HuH-7 (cell line): ENCODE measurements at regions not wholly inside any gene's neighbourhood (a gene's known extent, or its start where the extent isn't known, plus 50 kb on each side); places are given as distances from the start of the nearest gene placed in this dataset.
"Not testable (repeated sequence)": the region's sequence is repeated elsewhere in the genome, so short reads cannot be mapped to it uniquely, and the experiment has no call there.

Source experiments
- DNase-seq: peaks from one replicate; pipeline ENCODE4 v3.0.0; 2011; ENCODE audit warnings: low spot score

DNA sequence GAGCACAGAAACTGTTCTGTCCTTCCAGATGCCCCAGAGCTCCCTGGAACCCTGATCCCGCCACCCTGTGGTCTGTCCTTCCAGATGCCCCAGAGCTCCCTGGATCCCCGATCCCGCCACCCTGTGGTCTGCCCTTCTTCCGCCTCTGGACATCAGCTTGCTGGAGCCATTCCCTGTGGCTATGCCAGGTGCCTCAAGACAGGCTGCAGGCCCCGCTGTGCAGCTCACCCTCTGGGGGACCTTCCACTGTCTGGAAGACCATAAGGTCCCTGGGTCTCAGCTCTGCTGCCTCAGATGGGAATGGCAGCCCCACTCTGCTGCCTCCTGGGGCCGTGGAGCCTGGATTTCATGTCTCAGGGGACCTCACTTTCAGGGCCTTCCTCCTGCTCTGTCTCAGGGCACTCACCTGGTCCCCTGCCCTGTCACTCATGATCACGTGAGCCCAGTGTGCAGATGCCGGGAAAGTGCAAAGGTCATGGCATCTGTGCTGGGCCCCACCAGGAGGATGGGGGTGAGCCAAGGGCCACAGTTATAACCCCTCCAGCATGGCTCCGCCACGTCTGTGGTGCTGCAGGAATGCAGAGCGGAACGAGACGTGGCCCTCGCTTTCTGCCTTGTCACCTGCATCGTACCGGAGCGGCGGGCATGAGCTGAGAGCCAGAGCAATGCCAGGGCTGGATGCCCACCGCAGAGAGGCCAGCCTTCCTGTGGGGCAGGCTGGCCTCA, 1520.7 kb downstream of the BRD1 start:
- no peak for DNase-seq

DNA sequence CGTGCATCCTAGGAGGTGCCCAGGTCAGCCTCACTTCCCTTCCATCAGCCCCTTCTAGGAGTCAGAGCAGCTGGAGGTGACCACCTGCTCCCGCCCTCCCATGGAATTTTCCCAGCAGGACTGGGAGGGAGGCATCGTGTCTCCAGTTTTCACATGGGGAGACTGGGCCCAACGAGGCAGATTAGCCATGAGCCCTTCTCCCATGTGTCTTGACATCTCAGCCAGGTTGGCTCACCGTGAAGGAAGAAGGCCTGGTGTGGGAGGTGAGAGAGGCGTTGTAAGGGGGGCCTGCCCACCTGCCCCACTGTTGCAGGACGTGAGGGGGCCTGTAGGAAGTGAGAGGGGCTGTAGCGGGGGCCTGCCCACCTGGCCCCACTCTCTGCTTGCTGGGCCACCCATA, 1521.4 kb downstream of the BRD1 start:
- no peak for DNase-seq

DNA sequence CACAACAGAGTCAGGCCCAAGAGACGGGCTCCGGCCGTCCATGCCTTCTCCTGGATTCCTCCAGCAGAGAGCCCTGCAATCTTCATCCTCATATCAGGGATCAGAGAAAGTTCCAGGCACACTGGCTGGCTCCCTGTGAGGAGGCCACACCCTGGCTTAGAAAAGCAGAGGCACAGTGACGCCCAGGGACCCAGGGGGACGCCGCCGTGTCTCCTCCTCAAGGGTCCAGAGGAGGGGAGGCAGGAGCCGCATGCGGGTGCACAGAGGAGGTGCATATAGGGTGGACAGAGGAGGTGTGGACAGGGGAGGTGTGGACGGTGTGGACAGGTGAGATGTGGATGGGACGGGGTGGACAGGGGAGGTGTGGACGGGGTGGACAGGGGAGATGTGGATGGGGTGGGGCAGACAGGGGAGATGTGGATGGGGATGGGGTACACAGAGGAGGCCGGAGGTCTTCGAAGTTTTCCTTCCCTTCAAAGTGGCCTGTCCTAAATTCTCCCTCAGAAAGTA, 1521.9 kb downstream of the BRD1 start:
- DNase-seq = no peak

DNA sequence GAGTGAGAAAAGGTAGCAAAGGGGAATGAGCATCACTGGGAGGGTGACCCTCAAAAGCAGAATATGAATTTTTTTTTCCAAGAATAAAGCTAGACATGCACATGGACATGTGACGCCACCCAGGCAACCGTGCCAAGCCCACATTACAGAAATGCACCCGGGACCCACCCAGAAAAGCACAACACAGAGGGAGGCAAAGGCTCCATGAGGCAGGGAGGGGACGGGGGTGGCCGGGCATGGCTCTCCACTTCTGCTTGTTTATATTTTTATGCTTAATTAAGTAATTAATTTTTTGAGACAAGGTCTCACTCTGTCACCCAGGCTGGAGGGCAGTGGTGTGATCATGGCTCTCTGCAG, 1524.3 kb downstream of the BRD1 start:
- DNase-seq = no peak

DNA sequence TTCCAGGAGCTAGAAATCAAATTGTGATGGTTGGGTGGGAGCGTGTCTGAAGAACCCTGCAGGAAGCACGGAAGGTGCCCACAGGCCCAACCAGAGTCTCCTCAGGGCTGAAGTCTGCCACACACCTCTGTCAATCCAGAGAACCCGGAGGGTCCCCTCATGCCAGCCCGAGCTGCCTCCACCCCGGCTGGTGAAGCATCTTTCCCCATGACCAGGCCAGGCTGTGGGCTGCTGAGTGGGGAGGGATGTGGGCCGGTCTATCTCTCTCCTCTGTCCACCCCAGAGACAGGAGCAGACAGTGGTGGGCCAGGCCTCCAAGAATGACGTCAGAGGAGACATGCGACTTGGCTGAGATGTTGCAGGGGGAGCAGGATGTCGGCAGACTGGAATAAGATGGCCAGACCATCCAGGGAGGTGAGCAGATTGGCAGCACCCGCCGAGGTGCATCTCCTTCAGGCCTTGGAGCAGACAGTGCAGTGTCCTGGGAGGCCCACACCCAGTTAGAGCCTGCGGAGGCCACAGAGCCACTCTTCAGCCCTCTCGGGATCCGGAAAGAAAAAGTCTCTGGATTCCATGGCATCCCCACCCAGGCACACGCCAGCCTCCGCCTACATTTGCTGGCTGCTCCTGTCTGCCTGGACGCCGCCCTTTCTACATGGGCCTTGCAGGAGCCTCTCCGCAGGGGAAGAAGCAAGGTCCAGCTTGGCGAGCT, 1524.9 kb downstream of the BRD1 start:
- no peak for DNase-seq

DNA sequence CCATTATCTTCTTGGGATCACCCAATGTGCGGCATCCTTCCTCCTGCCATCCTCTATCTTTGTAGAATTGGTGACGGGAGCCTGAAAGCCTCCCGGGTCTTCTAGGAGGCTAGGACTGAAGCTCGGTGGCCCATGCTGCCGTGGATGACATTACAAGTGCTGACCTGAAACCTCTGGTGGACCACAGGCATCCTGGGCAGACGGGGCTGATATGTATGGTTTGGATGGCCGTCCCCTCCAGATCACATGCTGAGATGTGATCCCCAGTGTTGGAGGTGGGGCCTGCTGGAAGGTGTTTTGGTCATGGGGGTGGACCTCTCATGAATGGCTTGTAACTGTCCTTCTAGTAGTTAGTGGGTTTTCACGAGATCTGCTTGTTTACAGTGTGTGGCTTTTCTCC, 1525.8 kb downstream of the BRD1 start:
- DNase-seq = no peak

DNA sequence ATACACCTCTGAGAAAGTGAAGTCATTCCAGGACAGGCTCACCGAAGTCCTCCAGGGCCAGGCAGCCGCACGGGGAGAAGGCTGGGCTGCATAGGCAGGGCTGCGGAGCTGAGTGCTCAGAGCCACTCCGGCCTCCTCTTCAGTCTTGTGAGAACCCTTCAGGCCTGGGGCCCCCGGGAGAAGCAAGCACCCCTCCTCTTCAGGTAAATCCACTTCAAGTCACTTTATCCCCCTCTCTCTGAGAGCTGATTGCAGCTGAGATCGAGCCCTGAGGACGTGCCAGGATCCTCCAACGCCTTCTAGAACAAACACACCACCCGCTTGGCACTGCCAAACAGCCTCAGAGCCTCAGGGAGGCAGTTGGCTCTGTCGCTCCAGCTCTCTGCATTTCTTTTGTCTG, 1526.3 kb downstream of the BRD1 start:
- no peak for DNase-seq

DNA sequence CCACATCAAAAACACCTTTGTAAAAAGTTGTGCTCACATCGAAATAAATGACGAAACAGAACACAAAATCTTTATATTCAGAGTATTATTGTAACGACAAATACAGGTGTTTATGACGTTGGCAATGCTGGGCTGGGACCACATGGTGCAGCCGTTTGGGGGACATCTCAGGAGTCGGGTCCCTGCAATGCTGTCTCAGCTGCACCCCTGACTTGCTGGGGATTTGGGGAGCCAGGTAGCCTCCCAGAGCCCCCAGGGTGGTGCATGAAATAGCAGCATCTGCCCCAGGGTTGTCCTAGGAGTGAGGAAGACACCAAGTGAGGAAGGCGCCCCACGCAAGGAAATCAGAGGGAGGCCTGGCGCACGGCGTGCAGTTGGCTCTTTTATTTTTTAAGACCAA, 1526.8 kb downstream of the BRD1 start:
- DNase-seq = no peak

DNA sequence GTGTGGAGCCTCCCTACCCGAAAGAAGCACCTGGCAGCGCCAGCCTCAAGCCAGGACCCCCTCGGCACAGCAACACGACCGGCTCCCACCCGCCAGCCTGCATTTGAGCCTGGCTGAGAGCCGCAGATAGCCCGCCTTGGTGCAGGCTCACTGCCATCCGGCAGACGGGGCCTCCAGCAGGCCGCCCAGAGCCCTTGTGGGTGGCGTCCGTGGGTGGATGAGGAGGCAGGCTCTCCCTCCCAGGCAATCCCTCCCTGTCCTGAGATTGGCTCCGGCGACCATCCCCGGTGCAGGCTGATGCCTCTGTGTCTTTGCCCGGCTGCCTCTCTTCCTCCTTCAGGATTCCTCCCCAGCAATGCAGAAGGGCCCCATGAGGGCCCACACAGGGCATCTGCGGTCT, 1527.9 kb downstream of the BRD1 start:
- no peak for DNase-seq

DNA sequence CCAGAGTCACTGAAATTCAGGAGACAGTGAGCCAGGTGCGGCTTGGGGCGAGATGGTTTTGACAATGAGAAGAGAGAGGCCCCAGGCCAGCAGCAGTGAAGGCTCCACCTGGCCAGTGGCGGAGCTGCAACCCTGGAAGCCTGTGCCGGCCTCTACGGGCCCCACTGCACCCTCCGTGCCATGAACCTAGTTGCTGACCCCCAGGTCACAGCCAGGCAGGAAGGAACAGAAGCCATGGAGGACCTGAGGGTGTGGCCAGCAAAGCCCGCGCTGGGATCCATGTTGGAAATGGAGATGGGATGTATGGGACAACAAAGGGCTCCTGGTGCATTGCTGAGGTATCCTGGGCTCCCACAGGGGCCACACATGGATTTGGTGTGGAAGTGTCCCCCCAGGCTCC, 1528.5 kb downstream of the BRD1 start:
- no peak for DNase-seq

DNA sequence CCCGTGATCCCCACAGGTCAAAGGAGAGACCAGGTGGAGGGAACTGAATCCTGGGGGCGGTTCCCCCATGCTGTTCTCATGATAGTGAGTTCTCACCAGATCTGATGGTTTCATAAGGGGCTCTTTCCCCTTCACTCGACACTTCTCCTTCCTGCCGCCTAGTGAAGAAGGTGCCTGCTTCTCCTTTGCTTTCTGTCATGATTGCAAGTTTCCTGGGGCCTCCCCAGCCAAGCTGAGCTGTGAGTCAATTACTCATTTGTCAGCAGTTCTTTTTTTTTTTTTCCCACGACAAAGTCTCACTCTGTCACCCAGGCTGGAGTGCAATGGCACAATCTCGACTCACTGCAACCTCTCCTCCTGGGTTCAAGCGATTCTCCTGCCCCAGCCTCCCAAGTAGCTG, 1530.4 kb downstream of the BRD1 start:
- DNase-seq = no peak

DNA sequence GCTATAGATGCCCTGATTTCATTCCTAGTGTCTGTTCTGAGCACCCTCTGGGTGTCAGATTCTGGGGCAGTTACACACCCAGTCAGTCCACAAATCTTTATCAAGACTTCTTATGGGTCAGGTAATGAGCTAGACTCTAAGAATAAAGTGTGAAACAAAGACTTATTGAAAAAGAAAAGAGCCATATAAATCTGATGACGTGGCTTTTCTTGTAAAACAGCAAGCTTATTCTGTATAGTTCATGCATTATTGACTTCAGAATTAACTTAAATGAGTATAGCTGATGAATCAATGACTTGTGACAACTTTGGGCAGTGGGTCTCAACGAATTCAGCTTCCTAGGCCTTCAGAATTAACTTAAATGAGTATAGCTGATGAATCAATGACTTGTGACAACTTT, 1527.5 kb downstream of the TBC1D22A start:
- not testable (repeated sequence) for DNase-seq

DNA sequence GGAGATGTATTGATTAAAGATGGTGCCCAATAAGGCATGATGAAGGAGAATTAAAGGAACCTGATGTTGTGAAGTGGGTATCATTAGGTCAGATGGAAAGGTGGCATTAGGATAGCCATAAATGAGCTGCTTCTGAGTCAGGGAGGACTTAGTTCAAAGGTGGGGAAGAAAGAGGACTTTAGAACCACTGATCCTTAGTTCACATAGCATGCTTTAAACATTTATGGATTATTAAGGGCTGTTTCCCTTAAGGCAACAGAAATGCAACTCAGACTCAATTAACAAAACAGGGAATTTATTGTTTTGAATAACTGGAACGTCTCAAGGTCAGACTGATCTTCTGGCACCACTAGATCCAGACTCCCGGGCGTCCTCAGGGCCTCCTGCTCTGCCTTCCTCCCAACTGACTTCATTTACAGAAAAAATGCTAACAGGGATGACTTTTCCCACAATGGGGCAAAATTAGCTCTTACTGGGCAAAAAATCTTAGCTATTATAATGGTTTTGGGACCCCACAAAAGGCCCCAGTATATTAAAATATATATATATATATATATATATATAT, 1526.0 kb downstream of the TBC1D22A start:
- DNase-seq = no peak

DNA sequence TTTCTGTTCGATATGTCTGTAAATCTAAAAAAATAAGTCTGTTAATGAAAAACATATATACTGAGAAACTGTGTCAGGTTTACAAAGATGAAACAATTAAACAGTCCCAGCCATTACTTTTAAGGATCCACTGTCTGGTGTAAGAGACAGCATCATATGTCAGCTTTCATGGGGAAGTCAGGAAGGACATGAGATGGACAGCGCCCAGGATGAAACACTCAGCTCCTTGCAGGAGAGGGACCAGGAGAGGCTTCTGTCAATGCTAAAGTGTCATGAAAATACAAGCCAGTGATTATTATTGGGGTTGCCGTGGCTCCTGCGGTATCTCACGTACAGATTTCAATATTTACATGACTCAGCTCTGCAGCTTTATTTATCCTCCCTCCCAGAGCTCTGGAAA, 1524.6 kb downstream of the TBC1D22A start:
- DNase-seq = no peak

DNA sequence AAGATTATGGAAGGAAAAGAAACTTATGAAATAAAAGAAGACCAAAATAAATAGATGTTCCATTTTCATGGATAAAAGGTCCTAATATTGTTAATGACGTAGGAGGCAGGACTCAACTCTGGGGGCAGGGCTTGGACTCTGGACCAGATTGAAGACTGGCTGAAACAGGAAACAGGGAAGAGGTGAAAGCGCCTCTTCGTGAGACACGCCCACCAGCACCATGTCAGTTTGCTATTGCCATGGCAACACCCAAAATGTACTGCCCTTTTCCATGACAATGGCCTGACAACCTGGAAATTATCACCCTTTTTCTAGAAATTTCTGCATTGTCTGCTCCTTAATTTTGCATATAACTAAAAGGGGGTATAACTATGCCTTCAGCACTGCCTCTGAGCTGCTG, 1522.2 kb downstream of the TBC1D22A start:
- DNase-seq = no peak

DNA sequence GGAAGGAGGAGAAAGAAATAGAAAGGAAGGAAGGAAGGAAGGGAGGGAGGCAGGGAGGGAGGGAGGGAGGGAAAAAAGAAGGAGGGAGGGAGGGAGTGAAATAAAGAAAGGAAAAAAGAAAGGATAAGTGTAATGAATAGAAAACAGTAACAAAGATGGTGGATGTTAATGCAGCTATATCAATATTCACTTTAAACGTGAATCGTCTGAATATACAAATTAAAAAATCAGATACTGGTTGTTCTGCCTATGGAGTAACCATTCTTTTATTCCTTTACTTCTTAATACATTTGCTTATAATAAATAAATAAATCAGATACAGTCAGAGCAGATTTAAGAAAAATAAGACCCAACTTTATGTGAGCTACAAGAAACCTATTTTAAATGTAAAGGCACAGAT, 1520.4 kb downstream of the TBC1D22A start:
- DNase-seq = no peak

DNA sequence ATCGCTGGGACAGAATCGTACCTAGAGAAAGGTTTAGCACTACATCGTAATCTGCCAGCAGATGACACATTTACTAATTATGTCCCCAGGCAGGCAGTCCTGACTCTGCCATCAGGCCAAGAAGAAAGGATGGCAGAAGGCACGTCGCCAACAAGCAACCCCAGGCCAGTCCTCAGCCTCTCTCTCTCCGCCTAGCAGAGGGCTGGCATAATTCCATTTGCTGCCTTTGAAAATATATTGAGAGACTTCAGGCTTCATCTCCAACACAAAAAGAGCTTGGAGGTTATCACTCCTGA, 1517.0 kb downstream of the TBC1D22A start:
- DNase-seq = no peak

DNA sequence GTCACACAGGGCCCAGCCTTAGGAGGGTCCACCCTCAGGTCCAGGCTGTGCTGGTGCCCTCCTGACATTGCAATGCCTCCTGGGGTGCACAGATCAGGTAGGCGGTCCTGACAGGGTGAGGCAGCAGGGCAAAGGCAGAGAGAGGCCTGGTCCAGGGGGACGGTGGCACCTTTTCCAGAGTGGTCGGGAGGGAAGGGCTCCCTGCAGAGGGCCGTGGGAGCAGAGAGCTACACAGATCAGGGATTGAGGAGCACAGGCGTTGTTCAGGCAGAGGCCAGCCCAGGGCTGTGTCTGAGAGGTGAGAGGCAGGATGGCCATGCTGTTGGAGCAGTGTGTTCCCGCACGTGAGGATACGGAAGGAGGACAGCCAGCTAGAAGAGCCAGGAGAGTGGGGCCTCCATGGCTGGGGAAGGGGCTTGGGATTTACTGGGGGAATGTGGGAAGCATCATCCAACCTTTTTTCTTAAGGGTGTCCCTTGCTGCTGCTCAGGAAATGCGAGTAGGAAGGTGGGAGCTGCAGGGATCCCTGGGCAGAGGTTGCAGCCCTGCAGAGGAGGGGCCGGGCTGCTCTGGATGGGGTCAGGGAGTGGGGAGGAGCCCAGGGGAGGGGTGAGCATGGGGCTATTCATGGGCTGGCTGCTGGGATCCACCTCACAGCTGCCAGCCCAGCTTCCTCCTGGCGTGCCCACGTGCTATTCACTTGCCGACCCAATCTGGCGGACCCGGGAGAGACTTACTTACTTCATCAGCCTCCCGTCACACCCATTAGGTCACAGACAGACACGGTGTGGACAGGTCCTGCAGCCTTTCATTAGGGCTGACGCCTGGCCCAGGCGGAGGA, 1516.4 kb downstream of the TBC1D22A start:
- DNase-seq = no peak

DNA sequence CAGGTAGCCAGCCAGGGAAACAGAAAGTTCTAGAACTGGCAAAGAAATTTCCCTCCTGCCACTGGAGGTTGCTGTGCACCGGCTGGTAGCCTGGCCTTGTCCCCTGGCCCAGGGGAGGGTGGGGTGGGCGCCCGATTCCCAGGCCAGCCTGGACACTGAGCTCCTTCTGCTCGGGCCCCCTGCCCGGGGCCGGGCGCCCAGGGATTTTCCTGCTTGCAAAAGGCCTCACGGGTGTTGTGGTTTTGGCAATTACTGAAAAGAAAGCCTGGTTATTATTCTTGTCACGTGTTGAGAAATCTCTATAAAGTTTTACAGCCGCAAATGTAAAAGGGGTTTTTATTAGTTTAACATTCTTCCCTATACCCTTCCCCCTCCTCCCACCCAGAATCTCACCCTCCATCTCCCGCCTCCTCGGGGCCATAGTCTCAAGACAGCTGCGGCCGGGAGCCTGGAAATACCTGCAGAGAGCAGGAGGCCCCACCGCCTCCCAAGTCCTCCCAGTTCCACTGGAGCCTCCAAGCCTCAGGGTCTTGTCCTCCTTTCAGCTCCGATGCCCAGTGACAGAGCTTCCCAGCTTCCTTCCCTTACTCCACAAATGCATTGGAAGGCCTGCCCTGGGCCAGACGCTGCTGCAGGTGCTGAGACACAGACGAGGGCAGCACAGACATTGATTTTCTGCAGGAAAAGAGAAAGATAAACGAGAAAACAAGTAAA, 1515.6 kb downstream of the TBC1D22A start:
- no peak for DNase-seq

DNA sequence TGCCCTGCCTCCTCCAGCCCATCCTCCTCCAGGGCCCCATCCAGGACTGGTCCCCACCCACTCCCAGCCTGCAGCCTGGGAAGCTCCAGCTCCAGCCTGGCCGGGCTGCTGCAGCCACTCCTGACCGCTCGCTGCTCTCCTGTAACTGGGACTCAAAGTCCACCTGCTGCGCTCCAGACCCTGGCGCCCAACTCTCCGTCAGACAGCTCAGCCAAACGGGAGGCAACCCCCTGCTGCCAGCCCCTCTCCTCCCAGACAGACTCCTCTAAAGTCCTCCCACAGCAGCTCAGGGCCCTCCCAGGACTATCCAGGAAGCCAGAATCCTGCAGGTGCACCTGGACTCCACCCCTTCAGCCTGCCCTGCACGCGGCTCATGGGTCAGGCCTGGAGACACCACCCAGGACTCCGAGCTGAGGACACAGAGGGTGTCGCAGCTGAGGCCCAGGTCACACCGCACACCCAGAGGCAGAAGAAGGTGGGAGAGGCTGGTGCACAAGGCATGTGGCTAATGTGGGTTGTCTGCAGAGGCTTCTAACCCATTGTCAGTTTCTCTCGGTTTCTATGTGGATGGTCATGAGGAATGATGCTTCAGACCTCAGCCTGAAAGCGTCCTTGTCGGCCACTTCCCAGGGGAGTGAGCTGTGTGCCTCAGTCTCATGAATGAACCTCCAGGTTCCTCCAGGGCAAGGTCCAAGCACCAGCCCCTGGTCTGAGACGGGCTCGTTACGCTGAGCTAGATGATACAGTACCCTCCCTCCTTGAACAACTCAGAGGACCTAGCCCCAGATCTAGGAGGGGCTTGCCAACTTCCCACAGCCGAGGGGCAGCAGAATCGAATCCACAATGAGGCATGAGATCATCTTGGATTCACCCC, 1514.8 kb downstream of the TBC1D22A start:
- no peak for DNase-seq

DNA sequence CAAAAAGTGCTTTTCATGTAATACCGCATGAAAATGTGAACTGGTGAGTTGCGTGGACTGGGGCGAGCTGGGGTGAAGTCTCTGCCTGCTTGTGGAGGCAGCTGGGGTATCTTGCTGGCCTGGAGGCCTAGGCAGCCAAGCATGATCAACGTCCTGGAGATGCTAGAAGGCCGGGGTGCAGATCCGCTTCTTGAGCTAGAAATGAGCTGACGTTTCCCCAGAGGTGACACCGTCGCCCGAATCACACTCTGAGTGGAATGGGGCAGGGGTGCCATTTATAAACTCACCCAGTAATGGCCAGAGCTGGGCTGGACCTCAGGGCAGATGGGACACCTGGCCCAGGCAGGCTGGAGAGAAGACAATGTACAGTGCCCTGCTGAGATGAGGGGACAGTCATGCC, 1513.0 kb downstream of the TBC1D22A start:
- no peak for DNase-seq
